IgD-negative memory B cell (primary cell): ENCODE measurements at regions not wholly inside any gene's neighbourhood (a gene's known extent, or its start where the extent isn't known, plus 50 kb on each side); places are given as distances from the start of the nearest gene placed in this dataset.
"Not testable (repeated sequence)": the region's sequence is repeated elsewhere in the genome, so short reads cannot be mapped to it uniquely, and the experiment has no call there.

Experiments used
- H3K27ac Mint-ChIP-seq, 3 donors: one replicate each; pipeline ENCODE4 v1.8.0; 2020 to 2022; ENCODE audit warnings: mild to moderate bottlenecking in 3 of 3, mixed read lengths in 3 of 3, moderate library complexity in 1 of 3
- H3K27me3 Mint-ChIP-seq: one replicate; pipeline ENCODE4 v1.8.0; 2021; ENCODE audit warnings: mixed read lengths
- H3K36me3 Mint-ChIP-seq: one replicate; pipeline ENCODE4 v1.8.0; 2020; ENCODE audit warnings: mild to moderate bottlenecking, mixed read lengths
- H3K4me1 Mint-ChIP-seq, 3 donors: one replicate each; pipeline ENCODE4 v1.8.0; 2020 to 2022; ENCODE audit warnings: mixed read lengths in 3 of 3, mild to moderate bottlenecking in 1 of 3
- H3K4me3 Mint-ChIP-seq, 4 donors: one replicate each; pipeline ENCODE4 v1.8.0; 2020 to 2022; ENCODE audit warnings: mild to moderate bottlenecking in 4 of 4, mixed read lengths in 4 of 4, moderate library complexity in 3 of 4
- H3K9me3 Mint-ChIP-seq, 3 donors: one replicate each; pipeline ENCODE4 v1.8.0; 2020 to 2021; ENCODE audit warnings: mixed read lengths in 3 of 3, mild to moderate bottlenecking in 1 of 3

DNA sequence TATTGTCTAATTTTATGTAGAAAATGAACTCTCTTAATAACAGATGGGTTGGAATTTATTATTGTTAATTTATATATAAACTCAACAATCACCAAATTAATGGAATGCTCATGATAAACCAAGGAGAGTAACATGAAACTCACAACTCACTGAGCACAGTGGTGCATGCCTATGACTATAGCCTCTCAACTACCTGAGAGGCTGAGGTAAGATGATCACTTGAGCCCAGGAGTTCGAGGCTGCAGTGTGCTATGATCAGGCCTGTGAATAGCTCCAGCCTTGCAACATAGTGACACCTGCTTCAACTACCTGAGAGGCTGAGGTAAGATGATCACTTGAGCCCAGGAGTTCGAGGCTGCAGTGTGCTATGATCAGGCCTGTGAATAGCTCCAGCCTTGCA, 848.6 kb downstream of the DIPK2A start:
- not testable (repeated sequence) for H3K36me3 Mint-ChIP-seq, H3K4me1 Mint-ChIP-seq, H3K4me3 Mint-ChIP-seq, H3K9me3 Mint-ChIP-seq, H3K27ac Mint-ChIP-seq, H3K27me3 Mint-ChIP-seq

DNA sequence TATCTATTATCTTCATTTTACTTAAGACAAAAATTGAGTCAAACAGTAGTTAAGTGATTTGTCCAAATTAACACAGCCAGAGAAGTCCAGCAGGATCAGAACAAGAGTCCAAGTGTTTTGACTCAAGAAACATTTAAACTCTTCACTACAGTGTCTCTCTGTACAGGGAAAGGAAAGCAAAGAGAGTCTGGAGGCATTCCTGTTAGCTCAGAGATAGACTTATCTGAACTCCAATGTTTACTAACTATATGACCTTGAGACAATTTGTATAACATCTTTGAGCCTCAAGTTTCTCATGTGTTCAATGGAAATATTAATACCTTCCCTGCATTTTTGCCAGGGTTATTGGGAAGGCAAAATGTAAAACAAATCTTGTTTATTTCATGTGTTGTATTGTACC, 849.1 kb downstream of the DIPK2A start:
- no peak overlapping the region for H3K27ac Mint-ChIP-seq
- no peak overlapping the region for H3K4me3 Mint-ChIP-seq
- H3K36me3 Mint-ChIP-seq = no peaks in the 10 kb centered on the region
- H3K4me1 Mint-ChIP-seq = no peaks in the 10 kb centered on the region
- H3K27me3 Mint-ChIP-seq = no peaks in the 10 kb centered on the region
- peaks cover 0 to 1% (median 0%) of the 10 kb centered on the region in 3 donors for H3K9me3 Mint-ChIP-seq

DNA sequence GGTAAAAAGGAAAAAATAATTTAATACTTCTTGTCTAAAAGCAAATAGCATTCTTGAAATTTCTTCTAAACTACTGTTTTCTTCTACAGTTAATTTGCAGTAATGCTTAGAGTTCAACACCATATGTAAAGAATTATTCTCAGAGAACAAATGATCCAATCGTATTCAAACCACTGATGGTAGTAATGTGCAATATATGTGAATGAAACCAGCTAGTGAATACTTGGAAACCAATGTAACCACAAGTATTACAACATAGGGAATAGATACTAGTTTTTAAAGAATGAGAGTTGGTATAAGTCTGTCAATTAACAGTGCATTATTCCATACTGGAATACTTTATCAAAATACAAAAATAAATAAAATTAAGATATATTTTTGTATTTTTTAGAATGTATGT, 850.0 kb downstream of the DIPK2A start:
- H3K27ac Mint-ChIP-seq = no peak overlapping the region
- H3K27me3 Mint-ChIP-seq = no peaks in the 10 kb centered on the region
- H3K4me1 Mint-ChIP-seq = no peaks in the 10 kb centered on the region
- peaks cover 0 to 4% (median 3%) of the 10 kb centered on the region in 3 donors for H3K9me3 Mint-ChIP-seq
- H3K4me3 Mint-ChIP-seq = no peak overlapping the region
- H3K36me3 Mint-ChIP-seq = no peaks in the 10 kb centered on the region

DNA sequence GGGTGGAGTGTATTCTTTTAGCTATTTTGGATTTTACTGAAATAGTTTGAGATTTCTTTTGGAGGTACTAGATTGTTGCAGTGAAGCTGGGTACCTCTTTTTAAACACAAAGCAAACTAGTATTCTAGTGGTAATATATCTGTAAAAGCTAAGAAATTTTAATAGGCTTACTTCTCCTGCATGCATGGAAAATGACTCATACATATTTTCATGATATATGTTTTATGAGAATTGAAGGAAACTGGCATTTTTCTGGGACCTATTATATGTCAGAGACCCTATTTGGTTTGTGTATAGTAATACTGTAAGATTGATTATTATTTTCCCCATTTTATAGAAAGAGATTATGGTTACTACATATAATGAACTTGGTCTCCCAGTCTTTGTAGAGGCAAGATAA, 851.0 kb downstream of the DIPK2A start:
- no peaks in the 10 kb centered on the region for H3K27me3 Mint-ChIP-seq
- no peak overlapping the region for H3K27ac Mint-ChIP-seq
- no peak overlapping the region for H3K4me3 Mint-ChIP-seq
- peaks cover 0 to 4% (median 4%) of the 10 kb centered on the region in 3 donors for H3K9me3 Mint-ChIP-seq
- H3K4me1 Mint-ChIP-seq = no peaks in the 10 kb centered on the region
- no peaks in the 10 kb centered on the region for H3K36me3 Mint-ChIP-seq

DNA sequence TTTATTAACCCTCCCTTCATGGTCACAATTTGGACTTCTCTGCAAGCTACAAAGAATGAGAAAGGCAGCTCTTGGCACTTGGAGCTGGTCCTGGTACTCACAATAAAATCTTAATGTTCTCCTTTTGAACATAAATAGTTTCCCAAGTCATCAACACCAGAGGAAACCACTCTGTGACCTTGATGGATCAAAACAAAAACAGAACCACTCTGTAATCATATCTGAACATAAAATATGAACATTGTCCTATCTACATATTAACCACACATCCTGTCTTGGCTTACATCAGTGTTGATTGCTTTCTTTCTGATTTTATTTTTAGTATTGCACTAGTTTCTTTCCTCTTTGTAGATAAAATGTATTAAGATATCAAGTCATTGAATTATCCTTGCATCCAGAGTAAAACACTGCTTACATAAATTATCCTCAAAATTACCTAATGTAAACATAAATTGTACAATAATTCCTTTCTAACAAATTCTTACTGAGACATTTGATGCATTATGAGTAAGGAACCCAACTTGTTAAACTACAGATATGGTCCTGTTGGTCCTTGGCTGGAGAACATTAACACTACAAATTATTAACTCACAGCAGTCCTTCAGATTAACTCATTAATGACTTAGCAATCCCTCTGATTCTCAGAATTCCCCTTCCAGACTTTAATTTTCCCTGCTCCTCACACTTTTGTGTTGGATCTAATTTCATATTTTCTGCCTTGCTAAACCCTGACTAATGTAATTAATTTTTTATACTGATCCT, 860.5 kb downstream of the DIPK2A start:
- Mint-ChIP-seq H3K4me3 (no peak overlapping the region), H3K27ac (no peak overlapping the region), H3K4me1 (no peaks in the 10 kb centered on the region), H3K36me3 (peaks cover 2% of the 10 kb centered on the region), H3K9me3 (peaks cover 6 to 14% (median 11%) of the 10 kb centered on the region in 3 donors), H3K27me3 (no peaks in the 10 kb centered on the region)

DNA sequence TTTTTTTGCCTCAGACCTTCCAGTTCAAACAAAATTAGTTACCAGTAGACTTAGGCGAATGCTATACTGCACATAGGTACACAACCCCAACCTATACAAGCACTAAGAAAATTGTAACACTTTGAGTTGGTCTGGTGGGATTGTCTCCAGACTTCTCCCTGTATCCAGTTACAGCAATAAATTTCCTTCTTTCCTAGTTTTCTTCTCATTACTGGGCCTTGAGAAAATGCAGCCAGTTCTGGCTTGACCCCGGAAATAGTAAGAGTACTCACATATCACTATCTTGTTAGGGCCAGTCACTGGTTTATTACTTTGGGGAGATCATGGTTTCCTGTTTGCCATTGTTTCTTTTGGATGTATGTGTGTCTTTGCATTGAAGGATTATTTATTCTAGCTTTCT, 868.4 kb downstream of the DIPK2A start:
- Mint-ChIP-seq H3K4me1 (no peaks in the 10 kb centered on the region), H3K9me3 (peaks cover 5 to 21% (median 9%) of the 10 kb centered on the region in 3 donors), H3K27ac (no peak overlapping the region), H3K36me3 (peaks cover under 1% of the 10 kb centered on the region), H3K27me3 (no peaks in the 10 kb centered on the region), H3K4me3 (no peak overlapping the region)

DNA sequence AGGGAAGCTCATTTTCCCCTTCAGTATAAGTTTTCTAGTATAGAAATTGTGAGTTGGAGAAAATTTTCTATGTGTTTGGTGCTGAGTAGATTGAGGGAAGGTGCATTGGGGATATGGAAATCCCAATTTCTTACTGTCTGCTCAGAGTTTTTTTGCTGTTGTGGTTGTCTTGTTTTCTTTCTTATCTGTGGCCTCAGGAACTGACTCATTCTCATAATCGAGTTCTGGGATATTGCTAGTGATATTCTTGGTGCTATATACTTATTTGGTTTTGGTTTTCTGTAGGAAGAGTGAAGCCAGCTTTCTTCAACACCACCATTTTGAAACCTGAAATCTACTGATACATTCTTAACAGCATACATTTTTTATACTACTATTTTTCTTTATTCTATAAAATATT, 869.2 kb downstream of the DIPK2A start:
- no peaks in the 10 kb centered on the region for H3K36me3 Mint-ChIP-seq
- H3K27ac Mint-ChIP-seq = no peak overlapping the region
- H3K9me3 Mint-ChIP-seq = peaks cover 4 to 17% (median 5%) of the 10 kb centered on the region in 3 donors
- H3K4me1 Mint-ChIP-seq = no peaks in the 10 kb centered on the region
- no peak overlapping the region for H3K4me3 Mint-ChIP-seq
- no peaks in the 10 kb centered on the region for H3K27me3 Mint-ChIP-seq

DNA sequence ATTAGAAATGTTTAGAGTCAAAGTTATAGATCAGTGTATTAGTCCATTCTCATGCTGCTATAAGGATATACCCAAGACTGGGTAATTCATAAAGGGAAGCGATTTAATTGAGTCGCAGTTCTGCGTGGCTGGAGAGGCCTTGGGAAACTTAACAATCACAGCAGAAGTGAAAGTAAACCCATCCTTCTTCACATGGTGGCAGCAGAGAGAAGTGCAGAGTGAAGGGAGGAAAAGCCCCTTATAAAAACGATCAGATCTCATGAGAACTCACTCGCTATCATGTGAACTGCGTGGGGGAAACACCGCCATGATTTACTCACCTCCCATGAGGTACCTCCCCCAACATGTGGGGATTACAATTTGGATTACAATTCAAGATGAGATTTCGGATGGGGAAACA, 871.5 kb downstream of the DIPK2A start:
- Mint-ChIP-seq H3K36me3 (no peaks in the 10 kb centered on the region), H3K9me3 (peaks cover 1 to 12% (median 5%) of the 10 kb centered on the region in 3 donors), H3K27me3 (no peaks in the 10 kb centered on the region), H3K4me3 (no peak overlapping the region), H3K27ac (no peak overlapping the region), H3K4me1 (no peaks in the 10 kb centered on the region)

DNA sequence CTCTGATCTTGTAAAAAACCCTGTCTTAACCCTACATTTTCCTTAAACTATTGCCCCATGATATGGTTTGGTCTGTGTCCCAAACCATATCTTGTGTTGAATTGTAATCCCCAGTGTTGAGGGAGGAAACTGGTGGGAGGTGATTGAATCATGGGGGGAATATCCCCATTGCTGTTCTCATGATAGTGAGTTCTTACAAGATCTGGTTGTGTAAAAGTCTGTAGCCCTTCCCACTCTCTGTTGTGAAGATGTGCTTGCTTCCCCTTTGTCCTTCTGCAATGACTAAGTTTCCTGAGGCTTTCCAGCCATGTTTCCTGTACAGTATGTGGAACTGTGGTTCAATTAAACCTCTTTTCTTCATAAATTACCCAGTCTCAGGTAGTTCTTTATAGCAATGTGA, 881.4 kb downstream of the DIPK2A start:
- H3K9me3 Mint-ChIP-seq = no peaks in the 10 kb centered on the region
- H3K36me3 Mint-ChIP-seq = no peaks in the 10 kb centered on the region
- H3K27me3 Mint-ChIP-seq = no peaks in the 10 kb centered on the region
- H3K4me1 Mint-ChIP-seq = no peaks in the 10 kb centered on the region
- no peak overlapping the region for H3K27ac Mint-ChIP-seq
- H3K4me3 Mint-ChIP-seq = no peak overlapping the region

DNA sequence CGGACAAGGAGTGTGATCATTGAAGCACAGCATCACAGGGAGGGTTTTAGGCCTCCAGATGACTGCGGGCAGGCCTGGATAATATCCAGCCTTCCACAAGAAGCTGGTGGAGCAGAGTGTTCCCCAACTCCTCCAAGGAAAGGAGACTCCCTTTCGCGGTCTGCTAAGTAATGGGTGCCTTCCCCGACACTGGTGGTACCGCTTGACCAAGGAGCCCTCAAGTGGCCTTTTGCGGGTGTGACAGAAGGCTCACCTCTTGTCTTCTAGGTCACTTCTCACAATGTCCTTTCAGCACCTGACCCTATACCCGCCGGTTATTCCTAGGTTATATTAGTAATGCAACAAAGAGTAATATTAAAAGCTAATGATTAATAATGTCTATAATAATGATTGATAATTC, 882.4 kb downstream of the DIPK2A start:
- not testable (repeated sequence) for H3K36me3 Mint-ChIP-seq, H3K27me3 Mint-ChIP-seq, H3K9me3 Mint-ChIP-seq, H3K4me3 Mint-ChIP-seq, H3K27ac Mint-ChIP-seq, H3K4me1 Mint-ChIP-seq

DNA sequence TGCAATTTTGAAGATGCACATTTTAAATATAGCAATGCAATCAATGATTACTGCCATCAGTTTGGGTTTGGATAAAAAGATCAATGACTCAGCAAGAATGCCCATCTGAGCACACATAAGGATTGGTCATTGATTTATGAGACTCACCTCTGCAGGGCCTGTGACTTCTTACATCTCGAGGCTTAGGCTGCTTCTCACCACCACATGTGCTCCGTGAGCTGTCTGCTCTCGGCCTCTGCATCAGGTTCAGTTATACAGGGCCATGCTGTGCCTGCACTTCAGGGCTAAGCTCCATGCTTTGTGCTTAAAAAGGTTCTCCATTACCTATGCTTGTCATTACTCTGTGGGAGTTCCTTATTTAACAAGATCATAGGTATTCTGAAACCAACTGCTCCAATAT, 887.5 kb downstream of the DIPK2A start:
- no peaks in the 10 kb centered on the region for H3K27me3 Mint-ChIP-seq
- H3K9me3 Mint-ChIP-seq = no peaks in the 10 kb centered on the region
- H3K4me3 Mint-ChIP-seq = no peak overlapping the region
- H3K27ac Mint-ChIP-seq = no peak overlapping the region
- no peaks in the 10 kb centered on the region for H3K4me1 Mint-ChIP-seq
- H3K36me3 Mint-ChIP-seq = no peaks in the 10 kb centered on the region

DNA sequence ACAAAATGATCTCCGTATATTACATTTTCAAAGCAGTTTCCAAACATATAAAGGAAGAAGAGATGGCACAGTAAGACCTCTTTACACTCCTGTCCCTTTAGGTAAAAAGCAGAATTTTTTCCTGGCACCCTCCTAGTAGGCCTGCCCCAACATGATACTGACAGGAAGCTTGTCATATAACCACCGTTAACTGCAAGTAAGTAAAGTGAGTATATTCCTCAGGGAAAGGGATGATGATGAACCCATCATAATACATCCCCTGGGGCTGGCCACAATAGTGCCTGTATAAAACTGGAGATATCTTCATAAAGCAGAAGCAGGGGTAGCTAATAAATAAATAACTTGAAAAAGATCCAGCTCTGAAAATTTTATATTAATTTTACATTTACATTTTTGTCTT, 893.0 kb downstream of the DIPK2A start:
- Mint-ChIP-seq H3K9me3 (no peaks in the 10 kb centered on the region), H3K27ac (no peak overlapping the region), H3K36me3 (no peaks in the 10 kb centered on the region), H3K27me3 (no peaks in the 10 kb centered on the region), H3K4me1 (no peaks in the 10 kb centered on the region), H3K4me3 (no peak overlapping the region)

DNA sequence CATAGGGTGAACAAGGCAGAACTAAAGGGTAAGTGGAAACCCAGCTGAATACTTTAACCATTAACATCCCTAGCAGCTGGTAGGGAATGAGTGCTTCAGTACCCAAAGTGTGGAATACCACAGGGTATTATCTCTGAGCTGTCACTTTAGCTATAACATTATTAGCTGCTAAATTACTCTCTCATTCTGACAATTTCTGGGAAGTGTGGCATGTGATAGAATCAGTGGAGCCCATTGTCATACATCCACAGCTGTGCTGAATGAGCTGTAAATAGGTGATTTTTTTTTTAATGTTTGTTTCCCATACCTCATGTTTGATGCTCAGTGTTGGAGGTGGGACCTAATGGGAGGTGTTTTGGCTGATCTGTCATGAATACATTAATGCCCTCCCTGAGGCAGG, 894.3 kb downstream of the DIPK2A start:
- Mint-ChIP-seq H3K27me3 (no peaks in the 10 kb centered on the region), H3K4me1 (no peaks in the 10 kb centered on the region), H3K9me3 (no peaks in the 10 kb centered on the region), H3K27ac (no peak overlapping the region), H3K36me3 (no peaks in the 10 kb centered on the region), H3K4me3 (no peak overlapping the region)

DNA sequence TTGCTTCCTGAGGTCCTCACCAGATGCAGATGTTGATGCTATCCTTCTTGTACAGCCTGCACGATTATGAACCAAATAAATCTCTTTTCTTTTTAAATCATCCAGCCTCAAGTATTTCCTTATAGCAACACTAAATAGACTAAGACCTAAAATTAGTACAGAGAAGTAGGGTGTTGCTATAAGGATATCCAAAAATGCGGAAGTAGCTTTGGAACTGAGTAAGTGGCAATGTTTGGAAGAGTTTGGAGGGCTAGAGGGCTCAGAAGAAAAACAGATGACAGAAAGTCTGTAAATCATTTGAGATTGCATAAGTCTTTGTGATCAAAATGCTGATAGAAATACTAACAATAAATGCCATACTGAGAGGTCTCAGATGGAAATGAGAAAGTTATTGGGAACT, 894.9 kb downstream of the DIPK2A start:
- H3K27me3 Mint-ChIP-seq = no peaks in the 10 kb centered on the region
- H3K36me3 Mint-ChIP-seq = no peaks in the 10 kb centered on the region
- no peaks in the 10 kb centered on the region for H3K9me3 Mint-ChIP-seq
- H3K4me3 Mint-ChIP-seq = no peak overlapping the region
- no peak overlapping the region for H3K27ac Mint-ChIP-seq
- H3K4me1 Mint-ChIP-seq = no peaks in the 10 kb centered on the region

DNA sequence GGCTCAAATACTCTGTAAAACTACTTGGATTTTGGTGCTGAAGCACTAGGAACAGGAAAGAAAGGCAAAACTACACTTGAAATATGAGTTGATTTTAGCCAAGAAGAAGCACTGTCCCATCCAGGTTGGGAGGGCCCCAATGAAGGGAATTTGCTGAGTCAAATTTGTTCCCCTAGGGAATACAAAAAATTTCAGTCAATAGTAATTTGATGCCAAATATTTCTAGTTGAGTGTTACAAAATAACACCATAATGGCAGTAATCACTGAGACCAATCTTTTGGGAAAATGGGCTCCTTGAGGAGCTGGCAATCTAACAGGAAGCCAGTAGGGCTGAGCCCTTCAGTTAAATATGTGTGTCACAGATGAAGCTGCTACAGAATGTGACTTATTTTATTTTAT, 896.9 kb downstream of the DIPK2A start:
- Mint-ChIP-seq H3K27me3 (no peaks in the 10 kb centered on the region), H3K36me3 (no peaks in the 10 kb centered on the region), H3K27ac (no peak overlapping the region), H3K4me1 (no peaks in the 10 kb centered on the region), H3K9me3 (no peaks in the 10 kb centered on the region), H3K4me3 (no peak overlapping the region)

DNA sequence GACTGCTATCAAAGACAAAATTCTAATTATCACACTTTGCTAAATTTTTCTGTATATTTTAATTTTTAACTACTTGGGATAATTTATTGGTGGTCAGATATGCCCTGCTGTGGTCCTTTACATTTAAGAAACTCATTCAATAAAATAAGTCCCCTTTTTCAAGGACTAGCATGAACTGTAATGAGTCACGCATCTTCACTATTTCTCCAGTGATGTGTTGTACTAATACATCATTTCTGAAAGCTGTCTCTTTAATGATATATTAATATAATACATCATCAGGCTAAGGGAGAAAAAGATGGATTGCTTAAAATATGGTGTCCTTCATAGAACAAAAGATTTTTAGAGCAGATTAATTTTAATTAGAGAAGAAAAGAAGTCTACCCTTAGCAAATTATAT, 901.4 kb downstream of the DIPK2A start:
- no peaks in the 10 kb centered on the region for H3K4me1 Mint-ChIP-seq
- no peaks in the 10 kb centered on the region for H3K36me3 Mint-ChIP-seq
- no peaks in the 10 kb centered on the region for H3K9me3 Mint-ChIP-seq
- no peak overlapping the region for H3K4me3 Mint-ChIP-seq
- H3K27me3 Mint-ChIP-seq = no peaks in the 10 kb centered on the region
- H3K27ac Mint-ChIP-seq = no peak overlapping the region

DNA sequence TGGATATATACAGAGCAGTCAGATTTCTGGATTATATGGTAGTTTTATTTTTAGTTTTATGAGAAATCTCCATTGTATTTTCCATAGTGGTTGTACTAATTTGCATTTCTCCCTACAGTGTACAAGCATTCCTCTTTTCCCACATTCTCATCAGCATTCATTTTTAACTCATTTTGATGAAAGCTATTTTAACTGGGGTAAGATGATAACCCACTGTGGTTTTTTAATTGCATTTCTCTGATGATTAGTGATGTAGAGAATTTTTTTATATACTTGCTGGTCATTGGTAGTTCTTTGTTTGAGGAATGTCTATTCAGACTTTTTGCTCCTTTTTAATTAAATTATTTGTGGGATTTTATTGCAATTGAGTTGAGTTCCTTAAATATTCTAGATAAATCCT, 903.6 kb downstream of the DIPK2A start:
- no peak overlapping the region for H3K27ac Mint-ChIP-seq
- H3K4me1 Mint-ChIP-seq = no peaks in the 10 kb centered on the region
- H3K4me3 Mint-ChIP-seq = no peak overlapping the region
- H3K27me3 Mint-ChIP-seq = peaks cover 2% of the 10 kb centered on the region
- H3K36me3 Mint-ChIP-seq = no peaks in the 10 kb centered on the region
- H3K9me3 Mint-ChIP-seq = no peaks in the 10 kb centered on the region
